ENCODE measurements at regions not wholly inside any gene's neighbourhood (a gene's known extent, or its start where the extent isn't known, plus 50 kb on each side); places are given as distances from the start of the nearest gene placed in this dataset.

- TF ChIP-seq CTCF (conservative IDR thresholded peaks at IDR 0.05 in 1 of 2, IDR thresholded peaks at IDR 0.05 in 1 of 2; ENCODE audit: low read depth in 1 of 2, low read length in 2 of 2), result no peak
- no peak for TF ChIP-seq EZH2 (IDR thresholded peaks at IDR 0.05; ENCODE audit: low read length, missing control alignments)
- Histone ChIP-seq H4K20me1 (ENCODE audit: control insufficient read depth, extremely low read depth, insufficient read depth, low read length) (no peaks in the 10 kb centered on the region), H3K27me3 (ENCODE audit: control insufficient read depth, insufficient read depth, low read length) (no peaks in the 10 kb centered on the region), H3K27ac (ENCODE audit: insufficient read depth, low read length) (no peak overlapping the region), H3K4me2 (ENCODE audit: extremely low read depth, insufficient read depth, low read length) (no peak overlapping the region), H3K36me3 (ENCODE audit: control insufficient read depth, insufficient read depth, low read length) (no peaks in the 10 kb centered on the region), H3K4me1 (ENCODE audit: control insufficient read depth, extremely low read depth, insufficient read depth, low read length) (no peaks in the 10 kb centered on the region), H2AFZ (ENCODE audit: low read length) (no peak overlapping the region), H3K4me3 (replicated peaks in 1 of 4; ENCODE audit: control extremely low read depth in 1 of 4, insufficient read depth in 1 of 4, low read depth in 3 of 4, low read length in 4 of 4) (no peak overlapping the region), H3K9me3 (ENCODE audit: control insufficient read depth, insufficient read depth, low read depth, low read length) (no peaks in the 10 kb centered on the region), H3K9ac (ENCODE audit: insufficient read depth, low read length) (no peak overlapping the region), H3K79me2 (ENCODE audit: control insufficient read depth, insufficient read depth, low read length) (no peaks in the 10 kb centered on the region)
- DNase-seq (ENCODE audit: low read depth in 2 of 2), result no peak
Observed at GRCh38 chr3:1632128-1632527, 466.5 kb upstream of the CNTN4 start.

GRCh38 chr3:1661839-1662238, 436.8 kb upstream of the CNTN4 start:
- H2AFZ ChIP-seq (ENCODE audit: low read length), result no peak overlapping the region
- no peak overlapping the region for H3K4me3 ChIP-seq (replicated peaks in 1 of 4; ENCODE audit: control extremely low read depth in 1 of 4, insufficient read depth in 1 of 4, low read depth in 3 of 4, low read length in 4 of 4)
- H3K79me2 ChIP-seq (ENCODE audit: control insufficient read depth, insufficient read depth, low read length), result no peaks in the 10 kb centered on the region
- H3K4me1 ChIP-seq (ENCODE audit: control insufficient read depth, extremely low read depth, insufficient read depth, low read length), result no peaks in the 10 kb centered on the region
- no peaks in the 10 kb centered on the region for H4K20me1 ChIP-seq (ENCODE audit: control insufficient read depth, extremely low read depth, insufficient read depth, low read length)
- DNase-seq (ENCODE audit: low read depth in 2 of 2), result no peak
- TF ChIP-seq EZH2 (IDR thresholded peaks at IDR 0.05; ENCODE audit: low read length, missing control alignments), result no peak
- TF ChIP-seq CTCF (conservative IDR thresholded peaks at IDR 0.05 in 1 of 2, IDR thresholded peaks at IDR 0.05 in 1 of 2; ENCODE audit: low read depth in 1 of 2, low read length in 2 of 2), result no peak
- H3K27me3 ChIP-seq (ENCODE audit: control insufficient read depth, insufficient read depth, low read length), result no peaks in the 10 kb centered on the region
- H3K4me2 ChIP-seq (ENCODE audit: extremely low read depth, insufficient read depth, low read length), result no peak overlapping the region
- no peak overlapping the region for H3K9ac ChIP-seq (ENCODE audit: insufficient read depth, low read length)
- H3K36me3 ChIP-seq (ENCODE audit: control insufficient read depth, insufficient read depth, low read length), result no peaks in the 10 kb centered on the region
- H3K27ac ChIP-seq (ENCODE audit: insufficient read depth, low read length), result no peak overlapping the region
- H3K9me3 ChIP-seq (ENCODE audit: control insufficient read depth, insufficient read depth, low read depth, low read length), result no peaks in the 10 kb centered on the region

DNA sequence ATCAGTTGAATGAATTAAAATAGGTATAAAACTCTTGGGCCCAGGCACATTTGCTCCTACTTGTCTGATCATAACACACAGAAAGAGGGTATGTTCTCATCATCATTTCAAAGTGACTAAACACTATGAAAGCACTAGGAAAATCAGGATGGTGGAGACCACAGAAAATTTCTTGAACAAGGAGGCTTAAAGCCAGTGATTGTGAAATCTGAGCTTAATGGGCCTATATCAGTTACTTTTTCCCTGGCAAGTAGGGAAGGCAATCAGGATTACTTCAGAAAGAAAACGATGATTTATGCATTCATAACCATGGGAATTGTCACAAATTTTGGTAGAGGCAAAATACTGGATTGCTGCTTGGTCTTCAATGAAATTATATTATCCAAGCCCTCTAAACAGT, 434.4 kb upstream of the CNTN4 start:
- no peaks in the 10 kb centered on the region for H3K79me2 ChIP-seq (ENCODE audit: control insufficient read depth, insufficient read depth, low read length)
- H4K20me1 ChIP-seq (ENCODE audit: control insufficient read depth, extremely low read depth, insufficient read depth, low read length), result no peaks in the 10 kb centered on the region
- H3K9ac ChIP-seq (ENCODE audit: insufficient read depth, low read length), result no peak overlapping the region
- no peaks in the 10 kb centered on the region for H3K9me3 ChIP-seq (ENCODE audit: control insufficient read depth, insufficient read depth, low read depth, low read length)
- H3K27ac ChIP-seq (ENCODE audit: insufficient read depth, low read length), result no peak overlapping the region
- no peaks in the 10 kb centered on the region for H3K4me1 ChIP-seq (ENCODE audit: control insufficient read depth, extremely low read depth, insufficient read depth, low read length)
- H3K27me3 ChIP-seq (ENCODE audit: control insufficient read depth, insufficient read depth, low read length), result no peaks in the 10 kb centered on the region
- no peaks in the 10 kb centered on the region for H3K36me3 ChIP-seq (ENCODE audit: control insufficient read depth, insufficient read depth, low read length)
- no peak for DNase-seq (ENCODE audit: low read depth in 2 of 2)
- H3K4me2 ChIP-seq (ENCODE audit: extremely low read depth, insufficient read depth, low read length), result no peak overlapping the region
- TF ChIP-seq EZH2 (IDR thresholded peaks at IDR 0.05; ENCODE audit: low read length, missing control alignments) (no peak), CTCF (conservative IDR thresholded peaks at IDR 0.05 in 1 of 2, IDR thresholded peaks at IDR 0.05 in 1 of 2; ENCODE audit: low read depth in 1 of 2, low read length in 2 of 2) (no peak)
- H3K4me3 ChIP-seq (replicated peaks in 1 of 4; ENCODE audit: control extremely low read depth in 1 of 4, insufficient read depth in 1 of 4, low read depth in 3 of 4, low read length in 4 of 4), result no peak overlapping the region
- H2AFZ ChIP-seq (ENCODE audit: low read length), result no peak overlapping the region

Measured in fibroblast of lung (primary cell).